DOHH2 (cell line): ENCODE measurements at regions not wholly inside any gene's neighbourhood (a gene's known extent, or its start where the extent isn't known, plus 50 kb on each side); places are given as distances from the start of the nearest gene placed in this dataset.
A peak's percentile ranks its signal among the peaks of the same experiment; 100 is the strongest.

Source experiments
- CTCF ChIP-seq: fragments of 200-600 bp; sonication (generic); IDR thresholded peaks from one replicate; pipeline ENCODE4 v1.5.1; 2014; ENCODE audit warnings: antibody characterized with exemption, mild to moderate bottlenecking, low read depth, low read length; ENCODE audit not compliant: poor library complexity, severe bottlenecking
- EZH2phosphoT487 ChIP-seq: fragments of 200-600 bp; sonication (generic); IDR thresholded peaks from 2 replicates; pipeline ENCODE4 v1.6.1; 2017; ENCODE audit warnings: borderline replicate concordance, mild to moderate bottlenecking, antibody characterized with exemption, low read length, moderate library complexity, mixed read lengths

DNA sequence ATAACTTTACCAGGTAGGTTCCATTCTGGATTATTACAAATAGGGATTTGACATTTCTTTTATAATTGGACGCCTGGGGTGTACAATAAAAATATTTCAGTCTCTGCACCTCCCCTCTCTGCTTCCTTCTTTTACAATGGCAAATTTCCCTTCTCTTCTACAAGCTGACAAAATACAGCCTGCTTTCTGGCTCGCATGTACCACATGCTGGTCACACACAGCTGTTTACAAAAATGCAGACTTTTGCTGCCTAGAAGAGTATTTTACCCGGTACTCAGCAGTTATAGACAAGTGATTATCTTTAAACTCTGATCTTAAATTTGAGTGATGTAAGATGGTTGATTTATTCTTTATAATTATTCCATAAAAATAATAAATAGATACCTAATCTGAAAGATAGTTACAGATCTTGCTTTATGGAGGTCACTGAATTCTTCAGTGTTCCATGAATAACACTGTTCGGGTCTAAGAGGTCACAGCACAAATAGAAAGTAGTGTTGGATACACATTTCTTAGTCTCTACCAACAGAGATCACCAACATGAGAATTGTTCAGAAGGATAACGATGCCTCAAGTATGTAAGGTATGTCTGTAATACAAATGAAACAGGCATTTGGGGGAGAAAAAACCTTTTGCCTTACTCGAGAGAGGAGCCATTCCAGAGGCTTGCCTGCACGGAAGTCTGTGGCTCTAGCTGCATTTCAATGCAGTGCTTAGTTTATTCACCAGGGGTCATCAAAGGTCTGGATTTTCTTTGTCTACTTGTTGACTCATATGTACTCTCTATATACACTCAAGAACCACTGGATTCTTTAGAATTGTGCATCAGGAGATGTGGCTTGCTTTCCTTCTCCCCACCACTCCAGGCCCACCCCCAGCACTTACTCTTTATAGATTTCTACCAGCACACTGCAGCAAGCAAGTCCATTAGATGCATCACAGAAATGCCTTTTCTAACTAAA lies 206.6 kb upstream of the RFX3 start:
- peak; percentile 64 for TF ChIP-seq CTCF
- TF ChIP-seq EZH2phosphoT487, result no peak
